Adrenal gland (tissue), 9 donors: ENCODE measurements at regions not wholly inside any gene's neighbourhood (a gene's known extent, or its start where the extent isn't known, plus 50 kb on each side); places are given as distances from the start of the nearest gene placed in this dataset.
A peak's percentile ranks its signal among the peaks of the same experiment; 100 is the strongest.

ENCODE experiments used
- DNase-seq, 7 donors: peaks; one replicate each; pipeline ENCODE4 v3.0.0-alpha.2; 2019 to 2020
- H3K27ac ChIP-seq, 5 donors: fragments of 200-600 bp; sonication (generic) in 4 of 5; 1 replicate in 3 of 5; 2 replicates in 2 of 5; pipeline versions ENCODE4 v1.5.1 to v1.8.0; 2016 to 2020; ENCODE audit warnings: mild to moderate bottlenecking in 1 of 5
- H3K27me3 ChIP-seq: fragments of 200-600 bp; 2 replicates; pipeline ENCODE4 v1.8.0; 2021
- H3K36me3 ChIP-seq, 2 donors: fragments of 200-600 bp; replicated peaks in 1 of 2; 1 replicate in 1 of 2; 2 replicates in 1 of 2; pipeline versions ENCODE4 v1.5.1 to v1.8.0; 2018 to 2022
- H3K4me1 ChIP-seq, 2 donors: fragments of 200-600 bp; replicated peaks in 1 of 2; 1 replicate in 1 of 2; 2 replicates in 1 of 2; pipeline versions ENCODE4 v1.5.1 to v1.8.0; 2018 to 2021
- H3K4me3 ChIP-seq, 4 donors: fragments of 200-600 bp; sonication (generic) in 3 of 4; one replicate each; pipeline ENCODE4 v1.5.1; 2016 to 2018
- H3K9me3 ChIP-seq, 3 donors: fragments of 200-600 bp; sonication (generic) in 1 of 3; replicated peaks in 1 of 3; 1 replicate in 2 of 3; 2 replicates in 1 of 3; pipeline versions ENCODE4 v1.5.1 to v1.8.0; 2016 to 2021
- CTCF ChIP-seq, 6 experiments: fragments of 450-650 bp in 4 of 6; fragments of 200-600 bp in 2 of 6; sonication (generic) in 1 of 6; IDR thresholded peaks; 1 replicate in 5 of 6; 2 replicates in 1 of 6; pipeline versions ENCODE4 v1.5.1 to v1.8.0; 2016 to 2021; ENCODE audit warnings: antibody characterized with exemption in 6 of 6, mild to moderate bottlenecking in 2 of 6, moderate library complexity in 1 of 6
- POLR2A ChIP-seq, 2 donors: fragments of 450-650 bp; IDR thresholded peaks; one replicate each; pipeline ENCODE4 v1.6.1; 2017; ENCODE audit warnings: antibody characterized with exemption in 2 of 2, mild to moderate bottlenecking in 2 of 2, moderate library complexity in 1 of 2
- WGBS, 4 donors: extraction: QIAGEN DNeasy Blood & Tissue Kit in 2 of 4; methylation state at CpG; one replicate each; pipeline versions ENCODE4 v1.1.5 to v1.1.7; 2013 to 2017; 5-methylcytosine and 5-hydroxymethylcytosine counted together
- intact Hi-C, 2 donors: fragments of 100-400 bp; cut with DNase I; formaldehyde crosslinking; loops; one replicate each; pipeline versions ENCODE4 v1.14.1 to v1.15.0; 2022 to 2023
- donor health status: healthy with polysubstance abuse.
- donor health status: Bipolar disorder and iron deficiency.
- donor health status: DM: yes; HTN: yes; CAD: no.
- donor health status: DM: no; HTN: no; CAD: no.
- donor health status: DM: no; HTN: no; CAD: no.

GRCh38 chr2:239455436-239456203 lies 54.8 kb upstream of the HDAC4 start:
- H3K9me3 ChIP-seq: no peaks in the 10 kb centered on the region
- TF ChIP-seq POLR2A (IDR thresholded peaks at IDR 0.05) (no peak), CTCF (IDR thresholded peaks at IDR 0.05) (no peak)
- DNase-seq: peak in 3 of 7 donors; percentile 2 to 35 (median 8)
- H3K36me3 ChIP-seq: no peaks in the 10 kb centered on the region
- intact Hi-C loops: no loop called here
- no peaks in the 10 kb centered on the region for H3K27me3 ChIP-seq
- WGBS, 4 donors: 81 to 89% (median 83%) methylated on average over 9 to 17 of the region's 17 CpGs
- H3K4me1 ChIP-seq: no peaks in the 10 kb centered on the region
- no peak overlapping the region for H3K27ac ChIP-seq
- no peak overlapping the region for H3K4me3 ChIP-seq

- WGBS, 4 donors: 70 to 77% (median 70%) methylated on average over 2 of the region's 2 CpGs
- H3K27me3 ChIP-seq: no peaks in the 10 kb centered on the region
- intact Hi-C loops: no loop called here
- no peak overlapping the region for H3K4me3 ChIP-seq
- DNase-seq: no peak
- no peaks in the 10 kb centered on the region for H3K9me3 ChIP-seq
- no peaks in the 10 kb centered on the region for H3K4me1 ChIP-seq
- no peak for TF ChIP-seq POLR2A (IDR thresholded peaks at IDR 0.05)
- no peak for TF ChIP-seq CTCF (IDR thresholded peaks at IDR 0.05)
- H3K27ac ChIP-seq: no peak overlapping the region
- H3K36me3 ChIP-seq: no peaks in the 10 kb centered on the region
Observed at GRCh38 chr2:239454507-239454906, 53.7 kb upstream of the HDAC4 start.
